HPDE6-E6E7 (cell line): ENCODE measurements at regions not wholly inside any gene's neighbourhood (a gene's known extent, or its start where the extent isn't known, plus 50 kb on each side); places are given as distances from the start of the nearest gene placed in this dataset.

Experiments
- DNase-seq: peaks from one replicate; pipeline ENCODE4 v3.0.0; 2011; ENCODE audit warnings: missing footprints; ENCODE audit errors: extremely low spot score

DNA sequence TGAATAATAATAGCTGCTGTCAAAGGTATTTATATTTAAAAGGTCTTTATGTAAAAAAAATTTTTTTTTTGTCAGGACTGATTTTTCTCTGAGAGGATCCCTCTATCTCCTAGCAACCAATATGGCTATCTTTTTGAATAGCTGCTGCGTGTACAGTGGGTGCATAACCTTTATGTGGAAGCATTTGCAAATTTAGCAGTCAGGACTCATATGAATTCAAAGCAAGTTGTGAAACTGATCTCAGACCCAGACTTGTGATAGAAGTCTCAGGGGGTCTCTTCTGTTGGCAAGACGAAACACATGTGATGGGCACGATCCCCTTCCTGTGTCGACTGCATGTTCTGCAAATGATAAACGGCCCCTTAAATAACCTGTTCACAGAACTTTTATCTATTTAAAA, 114.1 kb upstream of the ARGLU1 start:
- no peak for DNase-seq

DNA sequence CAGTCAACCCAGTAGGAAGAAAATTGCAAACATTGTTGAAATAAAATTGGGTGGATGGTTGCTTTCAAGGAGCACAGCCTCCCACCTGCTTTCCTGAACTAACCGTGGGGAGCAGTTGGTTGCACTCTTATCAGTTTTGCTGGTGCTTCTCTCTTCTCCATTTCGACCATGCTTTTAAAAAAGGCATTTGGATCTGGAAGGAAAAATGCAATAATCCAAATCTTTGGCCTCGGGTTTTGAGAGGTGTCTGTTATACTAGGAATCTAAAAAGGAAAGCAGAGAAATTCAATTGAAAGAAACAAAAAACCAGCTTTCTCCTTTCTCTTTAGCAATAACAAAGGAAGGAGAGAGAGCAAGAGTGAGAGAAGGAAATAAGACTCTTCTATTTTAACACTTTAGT, 113.6 kb upstream of the ARGLU1 start:
- no peak for DNase-seq

DNA sequence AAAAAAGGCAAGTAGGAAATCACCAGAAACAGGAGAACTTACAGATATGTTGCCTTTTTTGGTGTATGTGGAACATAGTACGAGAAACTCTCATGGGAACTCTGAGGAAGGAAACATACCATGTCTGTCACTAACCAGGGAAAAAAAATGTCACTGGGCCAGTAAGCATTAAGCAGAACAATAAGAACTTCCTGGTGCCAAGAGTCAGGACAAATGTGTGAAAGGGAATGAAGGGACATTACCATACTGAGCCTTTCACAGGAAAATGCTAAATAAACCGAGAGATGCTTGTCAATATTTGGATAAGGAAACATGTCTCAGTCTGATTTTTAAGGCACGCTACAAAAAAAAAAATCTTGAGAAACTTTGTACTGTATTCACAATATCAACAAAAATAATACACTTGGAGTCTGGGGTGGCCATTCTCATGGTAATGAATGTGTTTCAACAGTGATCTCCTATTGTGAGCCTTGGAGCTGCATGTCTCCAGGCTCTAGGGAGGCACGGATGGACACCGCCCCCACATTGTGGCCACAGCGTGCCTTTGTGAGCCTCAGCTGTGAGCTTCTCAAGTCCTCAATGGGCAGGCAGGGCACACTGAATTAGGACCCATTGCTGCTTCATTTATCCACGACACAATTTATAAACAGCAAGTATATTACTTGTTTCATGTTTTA, 113.0 kb upstream of the ARGLU1 start:
- DNase-seq = no peak

DNA sequence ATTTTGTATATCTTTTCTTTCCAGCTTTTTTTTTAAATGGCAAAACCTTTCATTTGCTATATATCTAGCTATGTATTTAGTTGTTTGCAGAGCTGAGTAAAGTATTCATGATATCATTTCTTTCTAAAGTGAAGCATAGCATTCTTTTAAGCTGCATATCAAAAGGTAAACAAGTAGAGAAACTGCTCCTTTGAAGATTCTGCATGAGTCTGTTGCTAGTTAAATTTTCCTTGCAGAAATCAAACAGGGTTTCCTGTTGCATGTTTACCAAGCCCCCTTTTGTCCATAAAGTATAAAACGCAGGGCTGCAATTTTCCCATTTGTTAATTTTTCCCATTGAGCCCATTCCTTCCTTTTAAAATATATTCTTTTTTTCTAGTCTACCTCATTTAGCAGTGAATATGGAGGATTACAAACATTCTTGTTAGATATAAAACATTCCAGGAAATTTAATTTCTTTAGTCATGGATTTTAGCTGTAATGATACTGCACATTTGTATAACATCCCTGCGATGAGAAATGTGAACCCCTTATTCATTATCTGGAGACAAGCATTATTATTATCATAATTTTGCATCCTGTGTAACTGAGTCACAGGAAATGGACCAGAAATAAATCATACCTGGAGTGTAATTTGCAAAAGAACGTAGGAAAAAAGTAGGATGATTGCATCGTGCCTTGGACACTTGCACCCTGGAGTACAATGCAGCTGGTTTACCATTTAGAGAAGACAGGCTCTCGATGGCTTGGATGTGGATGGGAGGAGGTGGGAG, 110.9 kb upstream of the ARGLU1 start:
- DNase-seq = no peak

DNA sequence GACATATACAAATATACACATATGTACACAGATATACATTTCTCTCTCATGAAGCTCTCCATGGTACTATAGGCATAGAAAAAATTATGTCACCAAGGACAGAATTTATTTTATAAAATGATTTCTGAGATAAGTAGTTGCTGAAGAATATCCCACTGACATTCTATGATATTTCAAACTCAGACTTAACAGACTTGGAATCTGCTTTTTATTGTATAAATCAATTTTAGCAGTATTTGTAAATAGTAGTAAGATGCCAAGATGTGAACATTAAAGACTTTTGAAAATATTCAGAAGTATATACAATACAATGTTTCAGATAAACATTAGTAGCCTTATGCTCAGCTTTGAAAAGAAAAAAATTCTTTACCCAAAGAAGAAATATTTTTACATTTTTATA, 107.4 kb upstream of the ARGLU1 start:
- DNase-seq = no peak

DNA sequence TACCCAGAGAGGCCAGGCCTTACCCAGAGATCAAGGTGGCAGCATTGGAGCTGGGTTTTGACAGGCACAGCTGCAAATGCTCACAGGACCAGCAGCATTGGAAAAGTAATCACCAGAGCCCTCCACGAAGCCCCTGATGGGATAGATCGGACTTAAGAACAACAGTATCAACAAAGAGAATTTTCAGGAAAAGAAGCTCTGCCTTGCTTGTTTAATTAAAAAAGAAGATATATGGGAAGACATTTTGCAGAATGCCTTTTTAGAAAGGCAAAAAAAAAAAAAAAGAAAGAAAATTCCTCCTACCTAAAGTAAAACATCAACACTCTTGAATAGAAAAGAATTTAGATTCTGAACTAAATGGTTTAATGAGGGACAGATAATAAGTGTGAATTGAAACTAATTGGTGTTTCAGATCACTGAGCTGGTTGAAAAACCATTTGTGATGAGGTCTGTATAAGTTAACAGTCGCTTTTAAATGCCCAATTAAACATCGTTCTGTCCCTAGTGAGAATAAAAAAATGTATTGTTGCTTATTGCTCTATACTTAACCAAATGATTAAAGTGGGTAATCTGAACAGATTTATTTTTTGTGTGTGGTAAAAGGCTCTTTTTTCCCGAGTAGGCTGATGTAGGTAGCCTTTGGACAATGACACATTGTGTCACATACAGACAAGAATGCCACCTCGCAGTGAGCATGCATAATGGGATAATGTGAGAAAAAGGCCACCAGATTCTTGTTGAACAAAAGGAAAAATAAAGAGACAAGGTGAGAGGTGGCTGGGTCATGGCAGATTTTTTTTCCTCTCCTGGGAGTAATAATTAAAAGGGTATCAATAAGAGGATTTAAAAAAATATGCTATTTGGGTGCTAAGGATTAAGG, 93.0 kb upstream of the ARGLU1 start:
- DNase-seq = no peak

DNA sequence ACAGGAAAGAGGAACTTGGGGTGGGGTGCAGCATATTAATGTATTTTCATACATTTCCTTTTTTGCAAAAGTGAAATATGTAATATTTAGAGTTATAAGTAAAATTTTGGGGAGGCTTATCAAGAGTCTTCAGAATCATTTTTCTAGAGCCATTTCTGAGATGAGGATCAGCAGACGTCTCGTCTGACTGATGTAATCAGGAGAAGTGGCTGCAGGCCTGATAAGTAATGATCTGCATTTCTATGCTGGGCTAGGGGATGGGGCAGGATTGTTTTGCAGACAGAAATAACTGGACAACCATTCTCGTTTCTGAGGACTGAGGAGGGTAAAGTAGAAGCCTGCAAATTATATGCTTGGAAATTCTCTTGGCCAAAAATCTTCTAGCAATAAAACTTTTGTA, 89.2 kb upstream of the ARGLU1 start:
- DNase-seq = no peak

DNA sequence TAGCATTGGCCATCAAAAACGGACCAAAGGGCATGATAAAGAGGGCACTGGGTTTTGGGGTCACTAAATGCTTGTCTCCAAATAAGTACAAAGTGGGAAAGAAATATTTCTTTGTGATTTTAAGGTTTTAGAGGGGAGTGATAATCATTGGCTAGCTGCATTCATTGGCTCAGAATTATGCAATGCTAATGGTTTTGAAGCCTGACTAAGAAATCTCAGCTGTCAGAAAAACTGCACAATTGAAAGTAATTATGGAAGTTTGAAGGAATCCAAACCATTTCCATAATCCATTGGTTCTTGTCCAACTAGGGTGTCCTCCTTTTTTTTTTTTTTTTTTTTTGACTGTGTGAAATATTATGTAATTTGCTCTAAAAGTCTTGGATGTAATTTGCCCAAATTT, 88.2 kb upstream of the ARGLU1 start:
- DNase-seq = no peak

DNA sequence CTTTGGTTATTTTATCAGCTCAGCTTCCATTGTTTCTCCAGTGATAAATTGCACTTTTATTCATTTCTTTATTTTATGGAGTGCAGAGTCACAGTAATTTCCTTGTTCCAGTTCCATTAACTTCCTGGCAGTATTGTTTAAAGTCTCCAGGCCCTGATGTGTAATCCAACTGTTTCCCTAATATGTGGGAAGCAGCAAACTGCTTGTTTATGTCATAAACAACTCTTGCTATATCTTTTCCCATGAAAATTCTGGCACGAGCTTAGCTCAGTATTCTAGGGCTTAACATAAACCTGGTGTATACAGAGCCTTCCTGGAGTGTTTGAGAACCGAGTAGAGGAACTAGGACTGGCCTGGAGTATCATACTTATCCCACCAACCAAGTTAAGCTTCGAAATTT, 83.5 kb upstream of the ARGLU1 start:
- no peak for DNase-seq

DNA sequence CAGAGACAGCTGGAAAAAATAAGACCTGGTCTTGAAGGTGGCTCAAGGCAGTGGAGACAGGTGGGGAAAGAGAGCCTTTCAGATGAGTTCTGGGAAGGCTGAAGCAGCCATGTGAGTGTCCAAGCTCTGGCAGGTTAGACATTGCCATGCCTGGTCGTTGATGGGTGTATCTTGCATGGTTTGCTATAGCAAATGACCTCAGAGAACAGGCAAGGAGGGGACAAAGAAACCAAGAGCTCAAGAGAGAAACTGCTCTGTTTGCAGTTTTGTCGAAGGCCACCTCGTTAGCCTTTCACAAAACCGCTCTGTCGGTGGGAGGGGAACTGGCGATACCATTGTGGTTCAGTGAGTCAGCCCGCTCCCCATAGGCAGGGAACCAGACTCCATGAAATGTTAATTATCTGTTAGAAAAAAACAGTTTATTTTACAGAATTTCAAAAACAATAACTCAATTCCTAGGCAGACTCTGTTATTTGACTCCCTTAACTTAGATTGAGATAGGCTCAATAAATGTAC, 82.8 kb upstream of the ARGLU1 start:
- no peak for DNase-seq

DNA sequence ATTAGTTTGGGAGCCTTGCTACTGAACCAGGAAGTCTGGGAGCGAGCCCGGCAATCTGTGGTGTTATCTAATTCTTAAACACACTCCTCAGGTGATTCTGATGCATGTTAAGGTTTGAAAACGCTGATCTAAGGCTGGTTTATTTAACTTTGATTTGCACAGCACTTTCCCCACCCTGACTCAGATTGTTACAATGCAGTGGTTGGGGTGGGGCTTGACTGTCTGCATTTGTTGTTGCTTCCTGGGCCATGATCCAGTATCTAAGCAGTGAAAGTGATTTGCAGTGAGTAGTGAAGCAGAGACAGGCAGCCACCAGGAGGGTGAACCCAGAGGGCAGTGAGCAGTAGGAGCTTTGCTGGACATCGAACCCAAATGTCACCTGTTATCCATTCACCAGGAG, 81.6 kb upstream of the ARGLU1 start:
- peak; percentile 23 for DNase-seq

DNA sequence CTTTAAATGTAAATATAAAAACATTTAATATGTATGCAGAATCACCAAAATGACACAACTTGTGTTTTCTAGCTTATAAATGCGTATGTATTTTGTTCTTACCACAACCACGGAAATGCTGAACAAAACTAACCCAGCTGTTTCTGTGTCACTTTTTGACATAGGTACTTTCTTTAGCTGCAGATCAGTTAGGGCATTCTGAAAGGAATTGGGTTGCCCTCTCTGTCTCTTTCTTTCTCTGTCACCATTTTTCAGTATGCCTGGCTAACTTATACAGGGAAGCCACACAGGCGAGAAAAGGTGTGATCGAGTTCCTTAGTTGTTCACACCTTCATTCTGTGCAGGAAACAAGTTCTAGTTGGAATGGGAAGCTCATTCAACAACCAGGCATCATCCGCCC, 72.6 kb upstream of the ARGLU1 start:
- no peak for DNase-seq

DNA sequence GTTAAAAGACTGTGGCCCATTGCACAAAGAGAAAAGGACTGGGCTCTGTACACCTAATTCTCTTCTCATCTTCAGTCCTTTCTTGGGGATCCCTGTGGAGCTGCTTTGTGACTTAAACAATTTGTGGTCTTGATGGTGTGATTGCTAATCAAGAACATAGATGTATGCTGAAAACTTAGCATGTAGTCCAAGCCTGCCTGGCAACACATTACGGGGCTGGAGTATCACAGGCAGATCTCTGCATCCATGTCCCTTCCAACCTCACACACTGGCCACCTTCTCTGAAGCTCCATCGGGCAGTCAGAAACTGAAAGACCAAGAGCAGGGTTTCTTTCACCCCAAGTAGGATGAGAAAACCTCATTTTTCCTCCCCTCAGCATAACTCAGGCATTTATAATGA, 69.6 kb upstream of the ARGLU1 start:
- no peak for DNase-seq

DNA sequence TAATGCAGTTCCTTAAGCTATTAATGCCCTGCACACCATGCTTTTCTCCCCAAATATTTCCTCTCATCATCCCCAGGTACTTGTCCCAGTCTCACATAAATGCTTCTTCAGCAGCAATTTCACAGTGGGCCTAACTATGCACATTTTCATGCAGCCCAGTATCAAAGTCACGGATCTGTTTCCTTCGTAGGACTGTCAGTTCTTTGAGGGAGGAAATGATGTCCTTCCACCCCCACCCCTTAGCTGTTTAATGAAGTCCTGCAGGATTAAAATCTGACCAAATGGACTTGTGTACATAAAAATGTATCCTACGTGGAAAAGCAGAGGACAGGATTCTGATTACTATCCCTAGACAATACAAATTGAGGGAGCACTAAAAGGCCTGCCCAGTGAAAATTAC, 68.6 kb upstream of the ARGLU1 start:
- no peak for DNase-seq

DNA sequence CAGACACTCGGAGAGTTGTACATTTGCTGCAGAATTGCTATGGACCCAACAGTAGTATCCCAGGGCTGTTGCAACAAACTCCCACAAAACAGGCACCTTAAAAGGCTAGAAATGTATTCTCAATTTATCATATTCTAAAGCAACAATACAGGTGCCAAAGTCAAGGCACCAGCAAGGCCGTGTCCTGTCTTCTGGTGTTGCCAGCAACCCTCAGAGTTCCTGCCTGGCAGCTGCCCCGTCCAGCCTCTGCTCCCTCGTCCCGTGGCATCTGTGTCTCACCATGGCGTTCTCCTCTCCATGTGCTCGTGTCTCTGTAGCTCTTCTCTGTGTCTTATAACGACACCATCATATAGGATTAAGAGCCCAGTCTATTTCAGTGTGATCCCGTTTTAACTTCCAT, 67.7 kb upstream of the ARGLU1 start:
- DNase-seq = no peak

DNA sequence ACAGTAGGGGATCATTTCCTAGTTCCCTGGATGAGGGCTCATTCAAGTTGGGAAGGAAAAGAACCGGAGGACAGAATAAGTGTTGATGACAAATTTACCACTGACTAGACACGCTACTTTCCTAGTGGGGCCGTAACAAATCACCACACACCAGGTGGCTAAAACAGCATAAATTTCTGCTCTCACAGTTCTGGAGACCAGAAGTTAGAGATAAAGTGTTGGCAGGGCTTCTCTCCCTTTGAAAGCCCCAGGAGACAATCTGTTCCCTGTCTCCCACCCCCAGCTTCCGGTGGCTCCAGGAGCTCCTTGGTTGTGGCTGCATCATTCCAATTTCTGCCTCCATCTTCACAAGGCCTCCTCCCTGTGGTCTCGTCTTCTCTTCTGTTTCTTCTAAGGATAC, 65.4 kb upstream of the ARGLU1 start:
- DNase-seq = no peak

DNA sequence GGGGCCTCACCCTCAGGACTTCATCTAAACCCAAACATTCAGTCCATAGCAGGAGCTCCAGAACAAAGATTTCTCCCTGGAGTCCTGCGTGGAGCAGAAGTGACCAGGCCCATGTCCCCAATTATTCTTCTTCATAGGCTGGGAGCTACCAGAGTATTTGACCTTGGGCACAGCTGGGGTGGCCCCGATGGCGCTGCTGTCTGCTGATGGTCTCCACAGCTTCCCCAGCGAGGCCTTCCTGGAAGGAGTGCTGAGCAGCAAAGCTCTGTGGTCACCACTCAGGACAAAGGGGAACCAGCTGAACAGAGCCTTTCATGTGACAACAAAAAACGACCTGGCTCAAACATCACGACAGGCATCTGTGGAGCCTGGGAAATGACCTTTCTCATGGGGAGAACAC, 62.7 kb upstream of the ARGLU1 start:
- DNase-seq = no peak

DNA sequence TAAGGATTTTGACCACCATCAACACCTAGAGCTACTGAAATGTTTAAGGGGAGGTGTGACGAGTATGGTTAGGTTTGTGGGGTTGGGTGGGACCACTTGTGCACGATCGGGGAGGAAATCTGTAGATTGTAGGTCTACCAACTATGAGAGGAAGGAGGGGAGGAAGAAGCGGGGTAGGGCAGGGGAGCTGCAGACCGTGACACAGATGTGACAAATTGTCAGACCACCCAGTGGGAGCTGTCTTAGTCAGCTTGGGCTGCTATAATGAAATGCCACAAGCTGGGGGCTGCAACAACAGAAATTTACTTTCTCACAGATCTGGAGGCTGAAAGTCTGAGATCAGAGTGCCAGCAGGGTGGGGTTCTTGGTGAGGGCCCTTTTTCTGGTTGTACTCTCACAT, 62.2 kb upstream of the ARGLU1 start:
- DNase-seq = no peak

DNA sequence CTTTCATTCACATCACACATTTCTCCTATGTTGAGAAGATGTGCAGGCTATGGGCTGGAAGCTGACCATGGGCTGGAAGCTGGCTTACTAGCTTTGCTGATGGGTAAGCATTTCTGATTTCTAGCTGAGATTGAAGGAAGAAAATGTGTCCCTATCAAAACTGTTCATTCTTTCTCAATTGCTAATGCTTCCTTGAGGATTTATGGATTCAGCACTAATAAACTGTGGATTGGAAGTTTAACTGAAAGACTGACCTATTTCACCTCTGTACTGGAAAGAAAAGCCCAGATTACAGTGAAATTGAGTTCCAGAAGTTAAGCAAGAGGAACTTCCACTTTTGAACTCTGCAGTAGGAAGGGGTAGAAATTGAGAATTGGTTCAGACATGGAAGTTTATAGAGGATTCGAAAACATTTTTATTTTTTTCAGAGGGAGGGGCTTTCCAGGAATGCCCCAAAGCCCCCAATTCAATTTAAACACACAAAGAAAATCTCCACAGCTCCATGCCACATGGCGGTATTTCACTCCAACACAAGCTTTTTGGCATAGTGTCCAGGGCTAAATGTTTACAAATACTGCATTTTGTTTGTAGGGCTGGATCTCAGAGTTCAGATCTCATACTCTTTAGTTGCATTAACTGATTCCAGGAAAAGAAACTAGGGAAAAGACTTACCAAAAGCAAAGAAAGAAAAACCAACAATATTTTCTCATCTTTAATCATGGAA, 61.2 kb upstream of the ARGLU1 start:
- no peak for DNase-seq

DNA sequence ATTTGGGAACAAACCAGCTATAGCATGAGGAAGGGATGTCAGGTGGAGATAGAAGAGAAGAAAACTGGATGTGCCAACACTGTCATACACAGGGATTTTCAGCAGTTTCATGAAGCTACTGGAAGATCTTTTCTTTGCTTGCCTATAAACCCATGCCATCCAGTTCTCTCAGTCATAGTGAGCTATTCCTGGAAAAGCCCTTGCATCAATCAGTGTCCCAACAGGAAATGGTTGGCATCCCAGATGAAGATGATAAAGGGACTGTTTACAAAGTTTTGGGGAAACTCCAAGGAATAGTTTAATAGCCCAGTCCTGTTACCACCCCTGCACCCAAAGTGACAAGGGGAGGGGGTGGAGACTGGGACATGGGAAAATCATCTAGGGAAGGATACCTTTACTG, 58.5 kb upstream of the ARGLU1 start:
- DNase-seq = no peak

DNA sequence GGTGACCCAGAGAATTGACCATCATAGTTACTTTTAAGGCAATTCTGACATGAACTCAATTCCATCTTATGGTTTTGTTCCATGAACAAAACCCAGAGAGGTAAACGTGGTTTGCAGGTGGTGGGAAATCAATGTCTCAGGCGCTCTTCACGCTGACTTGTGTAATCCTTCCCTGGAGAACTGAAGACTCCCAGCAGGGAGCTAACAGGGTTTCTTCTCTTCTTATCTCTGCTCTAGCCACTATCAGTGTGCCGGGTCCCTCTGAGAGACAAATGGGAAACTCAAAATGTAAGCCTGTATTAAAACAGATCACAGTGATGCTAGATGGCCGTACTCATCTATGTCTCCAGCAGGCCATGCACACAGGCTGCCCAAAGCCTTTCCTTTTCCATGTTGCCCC, 57.6 kb upstream of the ARGLU1 start:
- DNase-seq = no peak
